Neural progenitor cell (in vitro differentiated cells): ENCODE measurements at regions not wholly inside any gene's neighbourhood (a gene's known extent, or its start where the extent isn't known, plus 50 kb on each side); places are given as distances from the start of the nearest gene placed in this dataset.

Experiments used
- CTCF ChIP-seq: fragments of 200-600 bp; sonication (generic); IDR thresholded peaks from 2 replicates; pipeline ENCODE4 v1.5.1; 2017; ENCODE audit warnings: antibody characterized with exemption, mild to moderate bottlenecking
- EZH2 ChIP-seq: fragments of 200-600 bp; sonication (generic); IDR thresholded peaks from 2 replicates; pipeline ENCODE4 v1.6.1; 2017; ENCODE audit warnings: antibody characterized with exemption, mild to moderate bottlenecking, moderate library complexity
- EZH2phosphoT487 ChIP-seq: fragments of 200-600 bp; sonication (generic); IDR thresholded peaks from 2 replicates; pipeline ENCODE4 v1.6.1; 2017; ENCODE audit warnings: antibody characterized with exemption

- no peak for TF ChIP-seq CTCF
- TF ChIP-seq EZH2: no peak
- TF ChIP-seq EZH2phosphoT487: no peak
Measured at GRCh38 chr7:118754608-118755007, 530.1 kb downstream of the ANKRD7 start.
